SU-DHL-6 (cell line): ENCODE measurements at regions not wholly inside any gene's neighbourhood (a gene's known extent, or its start where the extent isn't known, plus 50 kb on each side); places are given as distances from the start of the nearest gene placed in this dataset.

Source experiments
- H2AFZ ChIP-seq: fragments of 200-600 bp; sonication (generic); 2 replicates; pipeline ENCODE4 v1.6.1; 2014; ENCODE audit warnings: low read depth, mild to moderate bottlenecking, moderate library complexity, mixed read lengths, antibody characterized with exemption, low read length; ENCODE audit not compliant: severe bottlenecking
- H3F3A ChIP-seq: fragments of 200-600 bp; shearing (Covaris generic); 2 replicates; pipeline ENCODE4 v1.6.0; 2016; ENCODE audit warnings: antibody characterized with exemption, mild to moderate bottlenecking; ENCODE audit not compliant: insufficient read depth
- H3K27ac ChIP-seq: fragments of 200-600 bp; sonication (generic); 2 replicates; pipeline ENCODE4 v1.5.1; 2016; ENCODE audit warnings: low read depth, mild to moderate bottlenecking, low read length, moderate library complexity, mixed read lengths
- H3K27me3 ChIP-seq: fragments of 200-600 bp; sonication (generic), shearing (Covaris generic); 2 replicates; pipeline ENCODE4 v1.6.0; 2014; ENCODE audit warnings: mild to moderate bottlenecking, low read length
- H3K36me3 ChIP-seq: fragments of 200-600 bp; sonication (generic); 2 replicates; pipeline ENCODE4 v1.6.1; 2014; ENCODE audit warnings: mild to moderate bottlenecking, low read length, mixed read lengths
- H3K4me2 ChIP-seq: fragments of 300-600, 200-600 bp; shearing (Covaris generic), sonication (generic); 2 replicates; pipeline ENCODE4 v1.6.0; 2014; ENCODE audit warnings: low read length, low read depth, mild to moderate bottlenecking; ENCODE audit not compliant: poor library complexity, severe bottlenecking
- H3K4me3 ChIP-seq: fragments of 200-600 bp; sonication (generic); 2 replicates; pipeline ENCODE4 v1.5.1; 2014; ENCODE audit warnings: antibody characterized with exemption, low read length, mild to moderate bottlenecking, mixed read lengths; ENCODE audit not compliant: insufficient read depth, poor library complexity, severe bottlenecking
- H3K79me2 ChIP-seq: fragments of 200-600 bp; sonication (generic); 2 replicates; pipeline ENCODE4 v1.6.1; 2014; ENCODE audit warnings: mild to moderate bottlenecking, low read length, moderate library complexity; ENCODE audit not compliant: insufficient read depth
- H3K9ac ChIP-seq: fragments of 200-600 bp; sonication (generic); 2 replicates; pipeline ENCODE4 v1.7.0; 2014; ENCODE audit warnings: mild to moderate bottlenecking, low read length
- H3K9me2 ChIP-seq: fragments of 200-600 bp; sonication (generic); replicated peaks from 2 replicates; pipeline ENCODE4 v1.6.1; 2014; ENCODE audit warnings: low read length; ENCODE audit not compliant: insufficient read depth
- H3K9me3 ChIP-seq: fragments of 200-600 bp; sonication (generic); 2 replicates; pipeline ENCODE4 v1.6.1; 2014; ENCODE audit warnings: low read length, mixed read lengths; ENCODE audit not compliant: insufficient read depth
- H4K20me1 ChIP-seq: fragments of 200-600 bp; sonication (generic); 2 replicates; pipeline ENCODE4 v1.6.1; 2014; ENCODE audit warnings: low read depth, mild to moderate bottlenecking, antibody characterized with exemption, low read length, moderate library complexity, mixed read lengths
- CTCF ChIP-seq: fragments of 200-600 bp; sonication (generic); IDR thresholded peaks from one replicate; pipeline ENCODE4 v1.5.1; 2017; ENCODE audit warnings: antibody characterized with exemption, mild to moderate bottlenecking, low read length, moderate library complexity; ENCODE audit not compliant: insufficient read depth, poor library complexity, severe bottlenecking
- EZH2phosphoT487 ChIP-seq: fragments of 200-600 bp; sonication (generic), shearing (Covaris generic); conservative IDR thresholded peaks from 2 replicates; pipeline ENCODE4 v1.6.1; 2018; ENCODE audit warnings: mild to moderate bottlenecking, antibody characterized with exemption, low read length, moderate library complexity, mixed read lengths

DNA sequence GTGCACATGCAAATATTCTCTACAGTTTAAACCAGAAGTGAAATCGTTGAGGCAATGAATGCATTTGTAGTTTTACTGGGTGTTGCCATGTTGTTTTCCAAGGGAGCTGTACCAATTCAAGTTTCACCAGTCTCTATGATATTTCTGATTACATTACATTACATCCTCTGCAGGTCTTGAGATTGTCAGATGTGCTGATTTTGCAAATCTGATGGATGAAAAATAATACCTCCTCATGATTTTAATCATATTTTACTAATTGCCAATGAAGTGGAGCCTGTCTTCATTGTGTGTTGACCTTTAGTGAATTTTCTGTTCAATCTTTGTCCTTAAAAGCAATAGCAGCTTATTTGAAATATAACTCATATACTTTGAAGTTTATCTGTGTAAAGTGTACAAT is 282.4 kb downstream of the NR2F2 start:
- Histone ChIP-seq H3K4me3 (no peak overlapping the region), H3K27me3 (no peaks in the 10 kb centered on the region), H3K9me2 (no peaks in the 10 kb centered on the region), H3K79me2 (no peaks in the 10 kb centered on the region), H3K9ac (no peak overlapping the region), H3F3A (no peaks in the 10 kb centered on the region), H4K20me1 (no peaks in the 10 kb centered on the region), H2AFZ (no peak overlapping the region), H3K4me2 (no peak overlapping the region), H3K9me3 (no peaks in the 10 kb centered on the region), H3K36me3 (no peaks in the 10 kb centered on the region), H3K27ac (no peak overlapping the region)
- no peak for TF ChIP-seq CTCF
- TF ChIP-seq EZH2phosphoT487: no peak

DNA sequence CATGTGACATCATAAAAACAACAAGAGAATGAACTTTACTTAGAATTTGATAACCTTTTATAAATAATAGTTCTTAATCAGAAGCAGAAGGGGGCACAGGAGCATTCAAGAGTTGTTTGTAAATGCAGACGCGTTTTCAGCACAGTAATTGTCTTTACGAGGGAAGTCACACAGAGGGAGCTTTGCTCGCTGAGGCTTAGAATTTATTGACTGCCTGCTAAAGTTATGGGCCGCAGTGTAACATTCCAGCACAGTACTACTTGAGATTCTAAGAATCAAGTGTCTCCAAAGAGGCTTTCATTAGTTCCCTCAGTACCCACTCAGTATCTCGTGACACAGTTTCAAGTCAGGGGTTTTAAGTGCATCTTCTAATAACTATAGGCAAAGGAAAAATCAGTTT is 288.7 kb downstream of the NR2F2 start:
- Histone ChIP-seq H3K4me3 (no peak overlapping the region), H3K9me3 (no peaks in the 10 kb centered on the region), H3K9me2 (no peaks in the 10 kb centered on the region), H3K27ac (no peak overlapping the region), H3K79me2 (no peaks in the 10 kb centered on the region), H2AFZ (no peak overlapping the region), H3K9ac (no peak overlapping the region), H4K20me1 (no peaks in the 10 kb centered on the region), H3F3A (no peaks in the 10 kb centered on the region), H3K36me3 (no peaks in the 10 kb centered on the region), H3K27me3 (no peaks in the 10 kb centered on the region), H3K4me2 (no peak overlapping the region)
- TF ChIP-seq CTCF (no peak), EZH2phosphoT487 (no peak)

DNA sequence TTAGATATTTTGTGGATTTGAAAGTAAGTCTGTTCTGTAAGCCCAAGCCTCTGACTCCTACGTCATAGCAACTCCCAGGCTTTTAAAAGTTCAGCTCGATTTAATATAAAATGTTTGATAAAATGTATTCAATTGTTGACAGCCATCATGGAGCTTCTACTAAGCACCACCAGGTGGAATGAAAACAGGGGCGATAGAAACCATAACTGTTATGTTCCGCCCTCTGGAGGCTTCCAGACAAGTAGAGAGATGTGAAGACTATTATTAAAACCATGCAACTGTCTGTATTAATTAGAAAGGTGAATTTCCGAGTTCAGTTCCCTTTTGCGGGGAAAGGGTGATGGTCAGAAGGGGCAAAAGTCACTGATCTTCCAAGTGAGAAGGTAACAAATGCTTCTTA is 292.2 kb downstream of the NR2F2 start:
- Histone ChIP-seq H3K4me3 (no peak overlapping the region), H3K27me3 (no peaks in the 10 kb centered on the region)

More for the DNA sequence above, 292.2 kb downstream of the NR2F2 start:
- H2AFZ ChIP-seq: no peak overlapping the region
- H4K20me1 ChIP-seq: no peaks in the 10 kb centered on the region
- no peaks in the 10 kb centered on the region for H3K36me3 ChIP-seq
- H3K9me2 ChIP-seq: no peaks in the 10 kb centered on the region
- H3K4me2 ChIP-seq: no peak overlapping the region
- no peaks in the 10 kb centered on the region for H3F3A ChIP-seq
- H3K79me2 ChIP-seq: no peaks in the 10 kb centered on the region
- H3K9ac ChIP-seq: no peak overlapping the region
- TF ChIP-seq CTCF: no peak
- H3K9me3 ChIP-seq: no peaks in the 10 kb centered on the region
- no peak overlapping the region for H3K27ac ChIP-seq
